A549 (cell line): ENCODE measurements at regions not wholly inside any gene's neighbourhood (a gene's known extent, or its start where the extent isn't known, plus 50 kb on each side); places are given as distances from the start of the nearest gene placed in this dataset.

Experiments used
- ATAC-seq, 2 experiments: fragments of 200-7000 bp in 1 of 2; fragments of >200 bp in 1 of 2; cut with Nextera tagmentation in 1 of 2; cut with Tn5 transposase in 1 of 2; 3 replicates each; pipeline versions ENCODE4 v1.8.0 to v1.9.1; 2018 to 2020; ENCODE audit warnings: mild to moderate bottlenecking in 1 of 2, moderate library complexity in 1 of 2
- CTCF ChIA-PET: fragments of 300-600 bp; sonication (Branson Sonifier 250); formaldehyde crosslinking; extraction: SDS; loops from one replicate; lab custom pipeline; 2021; ENCODE audit warnings: antibody characterized with exemption, inconsistent platforms; lab: Yijun Ruan, JAX
- POLR2A ChIA-PET: fragments of 350-600 bp; formaldehyde crosslinking; extraction: SDS; loops from one replicate; lab custom pipeline; 2021; ENCODE audit warnings: antibody characterized with exemption, inconsistent platforms; lab: Yijun Ruan, JAX
- DNase-seq, 2 experiments: peaks; one replicate each; pipeline versions ENCODE4 v3.0.0 to v3.0.0-alpha.2; 2011 to 2016; ENCODE audit warnings: low read depth in 1 of 2, low spot score in 1 of 2
- FAIRE-seq: peaks from 2 replicates; lab custom pipeline; 2011; peaks lifted over from hg19 to GRCh38; lab: Jason Lieb, UNC
- H3K27ac ChIP-seq, 2 experiments: fragments of >200 bp; sonication (Bioruptor Twin); formaldehyde crosslinking; 3 replicates each; pipeline ENCODE4 v1.5.1; 2016 to 2017
- H3K4me1 ChIP-seq: fragments of >200 bp; sonication (Bioruptor Twin); formaldehyde crosslinking; 3 replicates; pipeline ENCODE4 v1.6.1; 2016
- H3K4me2 ChIP-seq: fragments of >200 bp; sonication (Bioruptor Twin); formaldehyde crosslinking; 3 replicates; pipeline ENCODE4 v1.6.1; 2016
- H3K4me3 ChIP-seq: fragments of >200 bp; sonication (Bioruptor Twin); formaldehyde crosslinking; 3 replicates; pipeline ENCODE4 v1.5.1; 2016
- H3K9me3 ChIP-seq: fragments of >200 bp; sonication (Bioruptor Twin); formaldehyde crosslinking; 3 replicates; pipeline ENCODE4 v1.6.1; 2016
- ATOH8 ChIP-seq: fragments of 250-450 bp; sonication (Bioruptor Pico); IDR thresholded peaks from 2 replicates; pipeline ENCODE4 v1.5.0; 2020; ENCODE audit warnings: low read depth, mild to moderate bottlenecking, moderate library complexity
- CEBPB ChIP-seq, 2 experiments: fragments of >200 bp in 1 of 2; sonication (Bioruptor Twin) in 1 of 2; formaldehyde crosslinking in 1 of 2; IDR thresholded peaks; 2 replicates each; pipeline ENCODE4 v1.6.1; 2012 to 2016
- CHD2 ChIP-seq: fragments of 150-350 bp; IDR thresholded peaks from 2 replicates; pipeline ENCODE4 v1.6.1; 2014; ENCODE audit warnings: low read length; ENCODE audit not compliant: partially characterized antibody
- CTCF ChIP-seq: fragments of >200 bp; sonication (Bioruptor Twin); formaldehyde crosslinking; IDR thresholded peaks from 3 replicates; pipeline ENCODE4 v1.5.1; 2016
- EHF ChIP-seq: fragments of 250-450 bp; sonication (Bioruptor Pico); IDR thresholded peaks from 2 replicates; pipeline ENCODE4 v1.5.0; 2020; ENCODE audit warnings: mild to moderate bottlenecking
- ELK1 ChIP-seq: fragments of 150-350 bp; IDR thresholded peaks from 2 replicates; pipeline ENCODE4 v1.6.1; 2014; ENCODE audit warnings: low read depth, mild to moderate bottlenecking, low read length
- ESRRA ChIP-seq: fragments of 150-350 bp; IDR thresholded peaks from 2 replicates; pipeline ENCODE4 v1.6.1; 2014; ENCODE audit warnings: mild to moderate bottlenecking, low read length, borderline replicate concordance
- FOSB ChIP-seq: fragments of 250-450 bp; sonication (Bioruptor Pico); IDR thresholded peaks from 2 replicates; pipeline ENCODE4 v1.5.0; 2020; ENCODE audit warnings: mild to moderate bottlenecking, moderate library complexity
- FOSL2 ChIP-seq, 2 experiments: fragments of 450-650 bp in 1 of 2; fragments of >200 bp in 1 of 2; sonication (Bioruptor Twin) in 1 of 2; formaldehyde crosslinking; IDR thresholded peaks; 2 replicates each; pipeline versions ENCODE4 v1.5.0 to v1.6.1; 2016 to 2020; ENCODE audit warnings: mild to moderate bottlenecking in 1 of 2, moderate library complexity in 1 of 2
- HDAC2 ChIP-seq: fragments of 200-600 bp; sonication (generic); IDR thresholded peaks from 2 replicates; pipeline ENCODE4 v1.6.1; 2016
- HMGXB4 ChIP-seq: fragments of 250-450 bp; sonication (Bioruptor Pico); IDR thresholded peaks from 2 replicates; pipeline ENCODE4 v1.5.0; 2021; ENCODE audit warnings: mild to moderate bottlenecking, moderate library complexity, borderline replicate concordance
- JUN ChIP-seq, 2 experiments: fragments of >200 bp; sonication (Bioruptor Twin); formaldehyde crosslinking; IDR thresholded peaks; 2 replicates in 1 of 2; 3 replicates in 1 of 2; pipeline ENCODE4 v1.6.1; 2016 to 2017
- MYC ChIP-seq: IDR thresholded peaks from 2 replicates; pipeline ENCODE4 v1.6.1; 2012; ENCODE audit warnings: mild to moderate bottlenecking, inconsistent platforms, low read length, improper control_type of control experiment, borderline replicate concordance
- PBX3 ChIP-seq: IDR thresholded peaks from 2 replicates; pipeline ENCODE4 v1.6.1; 2012
- POLR2AphosphoS2 ChIP-seq: conservative IDR thresholded peaks from 2 replicates; pipeline ENCODE4 v1.6.1; 2012; ENCODE audit warnings: low read length, improper control_type of control experiment, inconsistent platforms
- RARB ChIP-seq: fragments of 250-450 bp; sonication (Bioruptor Pico); IDR thresholded peaks from 2 replicates; pipeline ENCODE4 v1.8.0; 2021; ENCODE audit warnings: mild to moderate bottlenecking, moderate library complexity
- REST ChIP-seq: fragments of 200-600 bp; sonication (generic); IDR thresholded peaks from 2 replicates; pipeline ENCODE4 v1.6.1; 2016; ENCODE audit warnings: antibody characterized with exemption, mild to moderate bottlenecking, moderate library complexity
- ZC3H11A ChIP-seq: fragments of 450-650 bp; IDR thresholded peaks from 2 replicates; pipeline ENCODE4 v1.6.1; 2014; ENCODE audit warnings: antibody characterized with exemption, mild to moderate bottlenecking
- WGBS: methylation state at CpG from one replicate; pipeline ENCODE4 v1.1.6; 2017; ENCODE audit errors: missing lambda C conversion rate; 5-methylcytosine and 5-hydroxymethylcytosine counted together

GRCh38 chr16:5444189-5444588, 346.6 kb upstream of the EEF2KMT start:
- no peak for DNase-seq
- ChIA-PET POLR2A (no interaction called here), CTCF (no interaction called here)
- Histone ChIP-seq H3K9me3 (no peaks in the 10 kb centered on the region), H3K4me3 (no peak overlapping the region), H3K27ac (no peak overlapping the region), H3K4me1 (no peaks in the 10 kb centered on the region), H3K4me2 (no peak overlapping the region)
- 54% methylated on average over 7 of the region's 7 CpGs for WGBS
- no peak for FAIRE-seq
- no peak for ATAC-seq
- TF ChIP-seq ELK1 (no peak), FOSB (CRISPR knock-in tag) (no peak), EHF (CRISPR knock-in tag) (no peak), JUN (IDR thresholded peaks at IDR 0.05) (no peak), CHD2 (no peak), HDAC2 (no peak), PBX3 (no peak), ZC3H11A (no peak), REST (no peak), ESRRA (no peak), MYC (no peak), POLR2AphosphoS2 (no peak), CEBPB (IDR thresholded peaks at IDR 0.05) (no peak), RARB (CRISPR knock-in tag) (no peak), CTCF (no peak), FOSL2 (IDR thresholded peaks at IDR 0.05) (no peak), FOSL2 (CRISPR knock-in tag; IDR thresholded peaks at IDR 0.05) (no peak), ATOH8 (CRISPR knock-in tag) (no peak), HMGXB4 (CRISPR knock-in tag) (no peak)
